Pancreas (tissue), 10 donors: ENCODE measurements at regions not wholly inside any gene's neighbourhood (a gene's known extent, or its start where the extent isn't known, plus 50 kb on each side); places are given as distances from the start of the nearest gene placed in this dataset.

Experiments used
- ATAC-seq, 4 donors: fragments of 200-7000 bp; cut with Tn5 transposase; one replicate each; pipeline versions ENCODE4 v1.8.0 to v1.9.1; 2020; ENCODE audit warnings: mild to moderate bottlenecking in 4 of 4, moderate library complexity in 4 of 4
- DNase-seq, 6 donors: peaks; one replicate each; pipeline ENCODE4 v3.0.0-alpha.2; 2020
- FAIRE-seq: peaks from 2 replicates; lab custom pipeline; 2012; peaks lifted over from hg19 to GRCh38; lab: Jason Lieb, UNC
- H3K27ac ChIP-seq, 4 donors: fragments of 200-600 bp; sonication (generic); 1 replicate in 3 of 4; 2 replicates in 1 of 4; pipeline versions ENCODE4 v1.5.0 to v1.8.0; 2020
- H3K27me3 ChIP-seq, 4 donors: fragments of 200-600 bp; one replicate each; pipeline ENCODE4 v1.8.0; 2021
- H3K36me3 ChIP-seq, 3 donors: fragments of 200-600 bp; sonication (generic) in 1 of 3; one replicate each; pipeline versions ENCODE4 v1.5.0 to v1.8.0; 2020 to 2021
- H3K4me1 ChIP-seq, 3 donors: fragments of 200-600 bp; one replicate each; pipeline ENCODE4 v1.8.0; 2021
- H3K4me3 ChIP-seq, 4 donors: fragments of 200-600 bp; sonication (generic) in 2 of 4; one replicate each; pipeline versions ENCODE4 v1.5.0 to v1.8.0; 2020 to 2021
- H3K9me3 ChIP-seq, 4 donors: fragments of 200-600 bp; one replicate each; pipeline ENCODE4 v1.8.0; 2021
- WGBS, 2 donors: extraction: QIAGEN DNeasy Blood & Tissue Kit; methylation state at CpG; one replicate each; pipeline ENCODE4 v1.1.7; 2013; 5-methylcytosine and 5-hydroxymethylcytosine counted together
- intact Hi-C, 3 donors: fragments of 100-400 bp; cut with DNase I; formaldehyde crosslinking; loops; one replicate each; pipeline versions ENCODE4 v1.11.1 to v1.14.2; 2022
- TF ChIP-seq, protein P1 (sequence below), 4 donors: fragments of 200-600 bp; sonication (generic) in 3 of 4; IDR thresholded peaks; one replicate each; pipeline versions ENCODE4 v1.5.0 to v1.8.0; 2021; ENCODE audit warnings: antibody characterized with exemption in 4 of 4
- donor health status: healthy with polysubstance abuse.
- donor health status: DM: no; HTN: no; CAD: no; lungs with moderate emphysema.
- donor health status: DM: no; HTN: no; CAD: no.
- donor health status: control.
- donor health status: control.
- donor health status: Bipolar disorder and iron deficiency.
- donor health status: DM: yes; HTN: yes; CAD: no.
- donor health status: DM: no; HTN: no; CAD: no.
- donor health status: DM: no; HTN: no; CAD: no.
- donor health status: DM: yes; HTN: yes; CAD: no.

GRCh38 chr7:86262781-86263180 lies 380.9 kb upstream of the GRM3 start:
- FAIRE-seq, result no peak

GRCh38 chr7:86257894-86258293 lies 385.8 kb upstream of the GRM3 start:
- no peaks in the 10 kb centered on the region for H3K27me3 ChIP-seq
- DNase-seq (no peak), FAIRE-seq (no peak), ATAC-seq (no peak)
- 86 to 93% methylated on average over 4 of the region's 4 CpGs for WGBS, 2 donors
- no peaks in the 10 kb centered on the region for H3K4me1 ChIP-seq
- no peak overlapping the region for H3K27ac ChIP-seq
- TF ChIP-seq, protein P1, sequence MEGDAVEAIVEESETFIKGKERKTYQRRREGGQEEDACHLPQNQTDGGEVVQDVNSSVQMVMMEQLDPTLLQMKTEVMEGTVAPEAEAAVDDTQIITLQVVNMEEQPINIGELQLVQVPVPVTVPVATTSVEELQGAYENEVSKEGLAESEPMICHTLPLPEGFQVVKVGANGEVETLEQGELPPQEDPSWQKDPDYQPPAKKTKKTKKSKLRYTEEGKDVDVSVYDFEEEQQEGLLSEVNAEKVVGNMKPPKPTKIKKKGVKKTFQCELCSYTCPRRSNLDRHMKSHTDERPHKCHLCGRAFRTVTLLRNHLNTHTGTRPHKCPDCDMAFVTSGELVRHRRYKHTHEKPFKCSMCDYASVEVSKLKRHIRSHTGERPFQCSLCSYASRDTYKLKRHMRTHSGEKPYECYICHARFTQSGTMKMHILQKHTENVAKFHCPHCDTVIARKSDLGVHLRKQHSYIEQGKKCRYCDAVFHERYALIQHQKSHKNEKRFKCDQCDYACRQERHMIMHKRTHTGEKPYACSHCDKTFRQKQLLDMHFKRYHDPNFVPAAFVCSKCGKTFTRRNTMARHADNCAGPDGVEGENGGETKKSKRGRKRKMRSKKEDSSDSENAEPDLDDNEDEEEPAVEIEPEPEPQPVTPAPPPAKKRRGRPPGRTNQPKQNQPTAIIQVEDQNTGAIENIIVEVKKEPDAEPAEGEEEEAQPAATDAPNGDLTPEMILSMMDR (IDR thresholded peaks at IDR 0.05), result no peak
- no peaks in the 10 kb centered on the region for H3K9me3 ChIP-seq
- no peaks in the 10 kb centered on the region for H3K36me3 ChIP-seq
- H3K4me3 ChIP-seq, result no peak overlapping the region
- intact Hi-C loops, result no loop called here

More at GRCh38 chr7:86262781-86263180, 380.9 kb upstream of the GRM3 start:
- no peaks in the 10 kb centered on the region for H3K4me1 ChIP-seq
- no peaks in the 10 kb centered on the region for H3K9me3 ChIP-seq
- H3K27ac ChIP-seq, result no peak overlapping the region
- WGBS, 2 donors, result 71 to 83% methylated on average over 2 of the region's 2 CpGs
- H3K36me3 ChIP-seq, result no peaks in the 10 kb centered on the region
- H3K27me3 ChIP-seq, result no peaks in the 10 kb centered on the region
- TF ChIP-seq, protein P1 (IDR thresholded peaks at IDR 0.05), result no peak
- ATAC-seq (no peak), DNase-seq (no peak)
- intact Hi-C loops, result no loop called here
- H3K4me3 ChIP-seq, result no peak overlapping the region

DNA sequence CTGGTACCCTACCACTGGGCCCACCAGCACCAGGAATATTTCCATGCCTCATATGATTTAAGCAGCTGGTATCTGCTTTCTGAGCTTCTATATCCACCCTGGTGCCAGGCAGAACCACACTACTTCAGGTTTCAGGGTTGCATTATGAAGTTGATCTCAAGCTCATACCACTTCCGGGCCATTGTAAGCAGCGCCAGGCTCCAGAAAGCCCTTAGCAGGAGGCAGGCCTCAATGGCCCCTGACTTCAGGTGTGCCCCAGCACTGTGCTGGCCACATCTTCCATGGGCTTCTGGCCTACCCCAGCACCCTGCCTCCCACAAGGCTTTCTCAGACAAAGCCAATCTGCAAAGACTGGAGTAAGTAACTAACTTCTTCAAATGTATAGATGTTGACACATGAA lies 391.3 kb upstream of the GRM3 start:
- WGBS, 2 donors, result 91 to 97% methylated on average over 2 of the region's 2 CpGs

GRCh38 chr7:86248977-86249376 lies 394.7 kb upstream of the GRM3 start:
- Histone ChIP-seq H3K36me3 (no peaks in the 10 kb centered on the region), H3K4me1 (no peaks in the 10 kb centered on the region), H3K4me3 (no peak overlapping the region), H3K9me3 (no peaks in the 10 kb centered on the region), H3K27me3 (no peaks in the 10 kb centered on the region), H3K27ac (no peak overlapping the region)
- WGBS, 2 donors, result 9 to 25% methylated on average over 1 of the region's 1 CpG
- FAIRE-seq (no peak), ATAC-seq (no peak), DNase-seq (no peak)
- intact Hi-C loops, result no loop called here
- TF ChIP-seq, protein P1 (IDR thresholded peaks at IDR 0.05), result no peak

More for the DNA sequence above, 391.3 kb upstream of the GRM3 start:
- no peak for DNase-seq
- H3K4me3 ChIP-seq, result no peak overlapping the region
- H3K27ac ChIP-seq, result no peak overlapping the region
- intact Hi-C loops, result no loop called here
- H3K4me1 ChIP-seq, result no peaks in the 10 kb centered on the region
- no peak for ATAC-seq
- no peaks in the 10 kb centered on the region for H3K9me3 ChIP-seq
- no peaks in the 10 kb centered on the region for H3K27me3 ChIP-seq
- TF ChIP-seq, protein P1 (IDR thresholded peaks at IDR 0.05), result no peak
- H3K36me3 ChIP-seq, result no peaks in the 10 kb centered on the region
- no peak for FAIRE-seq

DNA sequence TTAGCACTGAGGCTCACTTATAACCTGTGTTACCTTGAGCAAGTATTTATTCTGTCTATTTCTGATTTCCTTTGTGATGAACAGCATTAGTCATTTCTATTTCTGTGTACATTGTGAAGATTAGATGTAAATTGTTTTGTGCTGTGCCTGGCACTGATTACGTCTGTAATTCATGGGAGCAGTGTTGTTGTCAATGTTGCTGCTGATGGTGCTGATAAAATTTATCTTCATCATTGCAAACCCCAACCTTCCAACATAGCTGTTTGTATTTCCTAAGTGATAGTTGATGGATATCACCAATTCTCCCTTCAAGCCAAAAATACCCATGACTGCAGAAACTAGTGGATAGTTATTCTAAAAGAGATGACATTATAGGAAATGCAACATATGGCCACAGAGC lies 400.5 kb upstream of the GRM3 start:
- TF ChIP-seq, protein P1 (IDR thresholded peaks at IDR 0.05), result no peak
- H3K4me3 ChIP-seq, result no peak overlapping the region
- ATAC-seq (no peak), DNase-seq (no peak), FAIRE-seq (no peak)
- no peak overlapping the region for H3K27ac ChIP-seq
- no peaks in the 10 kb centered on the region for H3K27me3 ChIP-seq
- 12 to 25% methylated on average over 1 of the region's 1 CpG for WGBS, 2 donors
- intact Hi-C loops, result no loop called here
- H3K9me3 ChIP-seq, result no peaks in the 10 kb centered on the region
- no peaks in the 10 kb centered on the region for H3K4me1 ChIP-seq
- H3K36me3 ChIP-seq, result no peaks in the 10 kb centered on the region
